WERI-Rb-1 (cell line): ENCODE measurements at regions not wholly inside any gene's neighbourhood (a gene's known extent, or its start where the extent isn't known, plus 50 kb on each side); places are given as distances from the start of the nearest gene placed in this dataset.

Experiments
- DNase-seq: peaks from one replicate; pipeline ENCODE4 v3.0.0-alpha.2; 2020
- H3K27ac ChIP-seq: fragments of 250-450 bp; sonication (Bioruptor Pico); 2 replicates; pipeline ENCODE4 v1.5.1; 2020; ENCODE audit warnings: mild to moderate bottlenecking, moderate library complexity
- H3K27me3 ChIP-seq: fragments of 250-450 bp; sonication (Bioruptor Pico); 2 replicates; pipeline ENCODE4 v1.5.1; 2021; ENCODE audit warnings: mild to moderate bottlenecking, low read depth, moderate library complexity; ENCODE audit not compliant: insufficient read depth, severe bottlenecking
- H3K36me3 ChIP-seq: fragments of 250-450 bp; sonication (Bioruptor Pico); 2 replicates; pipeline ENCODE4 v1.5.1; 2020; ENCODE audit warnings: mild to moderate bottlenecking, moderate library complexity
- H3K4me3 ChIP-seq: 2 replicates; pipeline ENCODE4 v1.5.1; 2011; ENCODE audit warnings: low read depth, mild to moderate bottlenecking, control low read depth, low read length
- H3K9me3 ChIP-seq: fragments of 250-450 bp; sonication (Bioruptor Pico); 2 replicates; pipeline ENCODE4 v1.5.1; 2021; ENCODE audit warnings: mild to moderate bottlenecking, moderate library complexity; ENCODE audit not compliant: severe bottlenecking
- CTCF ChIP-seq: IDR thresholded peaks from 2 replicates; pipeline ENCODE4 v1.5.1; 2011; ENCODE audit warnings: low read depth, mild to moderate bottlenecking, control low read depth, inconsistent platforms, low read length

- no peaks in the 10 kb centered on the region for H3K36me3 ChIP-seq
- H3K9me3 ChIP-seq = no peaks in the 10 kb centered on the region
- peak; percentile 49 for DNase-seq
- no peaks in the 10 kb centered on the region for H3K27me3 ChIP-seq
- H3K27ac ChIP-seq = peak overlapping the region; percentile 74; the same call in 1 of the 2 replicates
- H3K4me3 ChIP-seq = no peak overlapping the region
- peak; percentile 66 for TF ChIP-seq CTCF
These were observed 54.3 kb upstream of the PPP2R5C start for GRCh38 chr14:101707068-101707842.

- Histone ChIP-seq H3K4me3 (peak overlapping the region; percentile 32), H3K27ac (peak overlapping the region; percentile 74), H3K9me3 (no peaks in the 10 kb centered on the region), H3K27me3 (no peaks in the 10 kb centered on the region), H3K36me3 (no peaks in the 10 kb centered on the region)
- TF ChIP-seq CTCF = no peak
- peak; percentile 81 for DNase-seq
These were observed 53.5 kb upstream of the PPP2R5C start for GRCh38 chr14:101707863-101708620.

- H3K27ac ChIP-seq = peak overlapping the region; percentile 74
- no peaks in the 10 kb centered on the region for H3K27me3 ChIP-seq
- DNase-seq = peak; percentile 61
- peaks cover 2% of the 10 kb centered on the region for H3K9me3 ChIP-seq
- peak overlapping the region; percentile 32 for H3K4me3 ChIP-seq
- no peaks in the 10 kb centered on the region for H3K36me3 ChIP-seq
- no peak for TF ChIP-seq CTCF
These were observed 52.5 kb upstream of the PPP2R5C start for GRCh38 chr14:101708853-101709532.

GRCh38 chr14:101709533-101709881, 52.0 kb upstream of the PPP2R5C start:
- peaks cover 5% of the 10 kb centered on the region for H3K9me3 ChIP-seq
- no peak for DNase-seq
- no peaks in the 10 kb centered on the region for H3K27me3 ChIP-seq
- H3K4me3 ChIP-seq = no peak overlapping the region
- H3K36me3 ChIP-seq = no peaks in the 10 kb centered on the region
- no peak for TF ChIP-seq CTCF
- H3K27ac ChIP-seq = peak overlapping the region; percentile 74

- no peak for DNase-seq
- H3K27me3 ChIP-seq = no peaks in the 10 kb centered on the region
- no peak overlapping the region for H3K4me3 ChIP-seq
- peaks cover 8% of the 10 kb centered on the region for H3K9me3 ChIP-seq
- no peak for TF ChIP-seq CTCF
- H3K27ac ChIP-seq = peak overlapping the region; percentile 74
- no peaks in the 10 kb centered on the region for H3K36me3 ChIP-seq
These were observed 51.3 kb upstream of the PPP2R5C start for GRCh38 chr14:101709962-101710931.
